H9 (cell line): ENCODE measurements at regions not wholly inside any gene's neighbourhood (a gene's known extent, or its start where the extent isn't known, plus 50 kb on each side); places are given as distances from the start of the nearest gene placed in this dataset.

ENCODE experiments used
- DNase-seq: peaks from one replicate; pipeline ENCODE4 v3.0.0-alpha.2; 2017
- H2AFZ ChIP-seq: one replicate; pipeline ENCODE4 v1.6.1; 2013; ENCODE audit warnings: mild to moderate bottlenecking, low read length, control low read depth, moderate library complexity
- H2AK5ac ChIP-seq: 2 replicates; pipeline ENCODE4 v1.6.1; 2013; ENCODE audit warnings: low read length, control low read depth, mixed read lengths; ENCODE audit not compliant: insufficient read length
- H2BK120ac ChIP-seq: one replicate; pipeline ENCODE4 v1.6.1; 2013; ENCODE audit warnings: low read depth, mild to moderate bottlenecking, low read length, control low read depth, inconsistent platforms; ENCODE audit not compliant: poor library complexity, severe bottlenecking
- H2BK12ac ChIP-seq: 2 replicates; pipeline ENCODE4 v1.6.1; 2013; ENCODE audit warnings: low read length, control low read depth, mixed read lengths, low read depth; ENCODE audit not compliant: insufficient read length
- H2BK15ac ChIP-seq: 2 replicates; pipeline ENCODE4 v1.6.1; 2013; ENCODE audit warnings: low read depth, low read length, control low read depth
- H2BK20ac ChIP-seq: one replicate; pipeline ENCODE4 v1.6.1; 2013; ENCODE audit warnings: low read depth, mild to moderate bottlenecking, low read length, control low read depth, inconsistent platforms; ENCODE audit not compliant: poor library complexity, severe bottlenecking
- H2BK5ac ChIP-seq: 2 replicates; pipeline ENCODE4 v1.6.1; 2013; ENCODE audit warnings: low read length, control low read depth, mixed read lengths; ENCODE audit not compliant: insufficient read length
- H3K14ac ChIP-seq: 2 replicates; pipeline ENCODE4 v1.6.1; 2013; ENCODE audit warnings: low read length, control low read depth; ENCODE audit not compliant: insufficient read depth
- H3K18ac ChIP-seq: 2 replicates; pipeline ENCODE4 v1.6.1; 2013; ENCODE audit warnings: low read depth, mild to moderate bottlenecking, mixed read lengths, low read length, control low read depth; ENCODE audit not compliant: insufficient read length
- H3K23ac ChIP-seq: 2 replicates; pipeline ENCODE4 v1.6.1; 2013; ENCODE audit warnings: low read length, control low read depth, mixed read lengths, low read depth; ENCODE audit not compliant: insufficient read length
- H3K23me2 ChIP-seq: 2 replicates; pipeline ENCODE4 v1.6.1; 2013; ENCODE audit warnings: low read depth, mild to moderate bottlenecking, mixed read lengths, low read length, control low read depth; ENCODE audit not compliant: insufficient read length, poor library complexity, severe bottlenecking
- H3K27ac ChIP-seq: 2 replicates; pipeline ENCODE4 v1.5.1; 2013; ENCODE audit warnings: low read length, control low read depth, mixed read lengths, low read depth; ENCODE audit not compliant: insufficient read length
- H3K27me3 ChIP-seq: 2 replicates; pipeline ENCODE4 v1.6.1; 2013; ENCODE audit warnings: low read length, control low read depth, inconsistent platforms; ENCODE audit not compliant: insufficient read depth
- H3K4ac ChIP-seq: 2 replicates; pipeline ENCODE4 v1.6.1; 2013; ENCODE audit warnings: low read depth, mild to moderate bottlenecking, control low read depth, inconsistent platforms, low read length, moderate library complexity
- H3K4me1 ChIP-seq: 2 replicates; pipeline ENCODE4 v1.6.1; 2013; ENCODE audit warnings: low read length, control low read depth, inconsistent platforms; ENCODE audit not compliant: insufficient read depth
- H3K4me2 ChIP-seq: 2 replicates; pipeline ENCODE4 v1.6.1; 2013; ENCODE audit warnings: low read length, control low read depth, mixed read lengths; ENCODE audit not compliant: insufficient read length, insufficient read depth
- H3K56ac ChIP-seq: 2 replicates; pipeline ENCODE4 v1.6.1; 2013; ENCODE audit warnings: low read depth, mild to moderate bottlenecking, mixed read lengths, low read length, control low read depth; ENCODE audit not compliant: insufficient read length
- H3K79me1 ChIP-seq: 2 replicates; pipeline ENCODE4 v1.6.1; 2013; ENCODE audit warnings: low read depth, mild to moderate bottlenecking, moderate library complexity, low read length, control low read depth, inconsistent platforms; ENCODE audit not compliant: insufficient read depth, poor library complexity, severe bottlenecking
- H3K79me2 ChIP-seq: 2 replicates; pipeline ENCODE4 v1.6.1; 2013; ENCODE audit warnings: low read length, control low read depth, inconsistent platforms; ENCODE audit not compliant: insufficient read depth
- H3K9ac ChIP-seq: 2 replicates; pipeline ENCODE4 v1.6.1; 2013; ENCODE audit warnings: low read length, control low read depth, mixed read lengths; ENCODE audit not compliant: insufficient read length; ENCODE audit errors: extremely low read depth
- H3K9me3 ChIP-seq: one replicate; pipeline ENCODE4 v1.6.1; 2013; ENCODE audit warnings: low read depth, low read length, inconsistent platforms; ENCODE audit not compliant: control insufficient read depth
- H3T11ph ChIP-seq: one replicate; pipeline ENCODE4 v1.6.1; 2013; ENCODE audit warnings: mild to moderate bottlenecking, low read length, control low read depth, inconsistent platforms
- H4K20me1 ChIP-seq: one replicate; pipeline ENCODE4 v1.6.1; 2013; ENCODE audit not compliant: control insufficient read depth, insufficient read length, insufficient read depth
- H4K5ac ChIP-seq: 2 replicates; pipeline ENCODE4 v1.6.1; 2013; ENCODE audit warnings: low read depth, mild to moderate bottlenecking, mixed read lengths, low read length, control low read depth; ENCODE audit not compliant: insufficient read length
- H4K8ac ChIP-seq: replicated peaks from 2 replicates; pipeline ENCODE4 v1.6.1; 2013; ENCODE audit warnings: low read length, control low read depth, mixed read lengths, low read depth; ENCODE audit not compliant: insufficient read length
- H4K91ac ChIP-seq: 2 replicates; pipeline ENCODE4 v1.6.1; 2013; ENCODE audit warnings: low read depth, mild to moderate bottlenecking, moderate library complexity, mixed read lengths, low read length, control low read depth; ENCODE audit not compliant: insufficient read length
- H3K27ac Mint-ChIP-seq, 3 experiments: 2 replicates in 2 of 3; 3 replicates in 1 of 3; pipeline ENCODE4 v1.8.0; 2020 to 2021; ENCODE audit warnings: mixed read lengths in 3 of 3, mild to moderate bottlenecking in 1 of 3, moderate library complexity in 1 of 3
- H3K27me3 Mint-ChIP-seq: 2 replicates; pipeline ENCODE4 v1.8.0; 2021; ENCODE audit warnings: low read depth, mild to moderate bottlenecking, moderate library complexity, mixed read lengths
- H3K36me3 Mint-ChIP-seq, 3 experiments: 2 replicates in 2 of 3; 3 replicates in 1 of 3; pipeline ENCODE4 v1.8.0; 2020 to 2021; ENCODE audit warnings: low read depth in 3 of 3, mixed read lengths in 3 of 3; ENCODE audit not compliant: insufficient read depth in 1 of 3
- H3K4me1 Mint-ChIP-seq, 2 experiments: 2 replicates each; pipeline ENCODE4 v1.8.0; 2020; ENCODE audit warnings: mixed read lengths in 2 of 2
- H3K4me3 Mint-ChIP-seq, 2 experiments: 2 replicates in 1 of 2; 3 replicates in 1 of 2; pipeline ENCODE4 v1.8.0; 2020 to 2021; ENCODE audit warnings: mild to moderate bottlenecking in 2 of 2, mixed read lengths in 2 of 2, moderate library complexity in 1 of 2
- H3K9me3 Mint-ChIP-seq, 2 experiments: 2 replicates in 1 of 2; 3 replicates in 1 of 2; pipeline ENCODE4 v1.8.0; 2020; ENCODE audit warnings: mild to moderate bottlenecking in 2 of 2, mixed read lengths in 2 of 2, moderate library complexity in 1 of 2
- WGBS: extraction: QIAGEN DNeasy Blood & Tissue Kit; methylation state at CpG from one replicate; pipeline ENCODE4 v1.1.7; 2013; ENCODE audit warnings: missing lambda C conversion rate, low lambda C conversion rate, mixed read lengths; ENCODE audit not compliant: insufficient read length; ENCODE audit errors: extremely low coverage; 5-methylcytosine and 5-hydroxymethylcytosine counted together
- TF ChIP-seq, protein P1 (sequence below): fragments of 200-600 bp; sonication (generic); conservative IDR thresholded peaks from 3 replicates; pipeline ENCODE4 v1.8.0; 2021; ENCODE audit warnings: antibody characterized with exemption, mild to moderate bottlenecking

- H3K9me3 ChIP-seq = no peaks in the 10 kb centered on the region
- no peak overlapping the region for H3T11ph ChIP-seq
- no peaks in the 10 kb centered on the region for H3K79me1 ChIP-seq
- WGBS = no CpG with 5 or more reads among the region's 5 CpGs
- H3K9me3 Mint-ChIP-seq = peaks cover 0 to 2% of the 10 kb centered on the region in 2 experiments; a peak in 2 of 5 replicates
- H4K20me1 ChIP-seq = no peaks in the 10 kb centered on the region
- H3K4me1 ChIP-seq = peaks cover 5% of the 10 kb centered on the region; the same call in 1 of the 2 replicates
- H3K4me2 ChIP-seq = no peak overlapping the region
- H3K9ac ChIP-seq = no peak overlapping the region
- H2AFZ ChIP-seq = no peak overlapping the region
- H2BK5ac ChIP-seq = no peak overlapping the region
- H3K23ac ChIP-seq = no peak overlapping the region
- H3K56ac ChIP-seq = no peak overlapping the region
- H3K27ac Mint-ChIP-seq = no peak overlapping the region
- no peak overlapping the region for H4K5ac ChIP-seq
- H4K8ac ChIP-seq = no peak overlapping the region
- H3K23me2 ChIP-seq = no peaks in the 10 kb centered on the region
- H3K4me3 Mint-ChIP-seq = no peak overlapping the region
- no peaks in the 10 kb centered on the region; a peak in 1 of 7 replicates for H3K36me3 Mint-ChIP-seq
- H3K79me2 ChIP-seq = no peaks in the 10 kb centered on the region
- no peak overlapping the region for H2AK5ac ChIP-seq
- H3K4ac ChIP-seq = no peak overlapping the region
- no peak overlapping the region for H3K18ac ChIP-seq
- H2BK15ac ChIP-seq = no peak overlapping the region
- no peaks in the 10 kb centered on the region for H3K27me3 ChIP-seq
- no peak overlapping the region for H2BK120ac ChIP-seq
- no peak overlapping the region for H2BK20ac ChIP-seq
- H4K91ac ChIP-seq = no peak overlapping the region
- no peak overlapping the region for H2BK12ac ChIP-seq
- TF ChIP-seq, protein P1, sequence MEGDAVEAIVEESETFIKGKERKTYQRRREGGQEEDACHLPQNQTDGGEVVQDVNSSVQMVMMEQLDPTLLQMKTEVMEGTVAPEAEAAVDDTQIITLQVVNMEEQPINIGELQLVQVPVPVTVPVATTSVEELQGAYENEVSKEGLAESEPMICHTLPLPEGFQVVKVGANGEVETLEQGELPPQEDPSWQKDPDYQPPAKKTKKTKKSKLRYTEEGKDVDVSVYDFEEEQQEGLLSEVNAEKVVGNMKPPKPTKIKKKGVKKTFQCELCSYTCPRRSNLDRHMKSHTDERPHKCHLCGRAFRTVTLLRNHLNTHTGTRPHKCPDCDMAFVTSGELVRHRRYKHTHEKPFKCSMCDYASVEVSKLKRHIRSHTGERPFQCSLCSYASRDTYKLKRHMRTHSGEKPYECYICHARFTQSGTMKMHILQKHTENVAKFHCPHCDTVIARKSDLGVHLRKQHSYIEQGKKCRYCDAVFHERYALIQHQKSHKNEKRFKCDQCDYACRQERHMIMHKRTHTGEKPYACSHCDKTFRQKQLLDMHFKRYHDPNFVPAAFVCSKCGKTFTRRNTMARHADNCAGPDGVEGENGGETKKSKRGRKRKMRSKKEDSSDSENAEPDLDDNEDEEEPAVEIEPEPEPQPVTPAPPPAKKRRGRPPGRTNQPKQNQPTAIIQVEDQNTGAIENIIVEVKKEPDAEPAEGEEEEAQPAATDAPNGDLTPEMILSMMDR = no peak
- no peak overlapping the region for H3K27ac ChIP-seq
- no peaks in the 10 kb centered on the region; the same call in 1 of the 2 replicates for H3K27me3 Mint-ChIP-seq
- H3K4me1 Mint-ChIP-seq = peaks cover 10 to 25% of the 10 kb centered on the region in 2 experiments
- H3K14ac ChIP-seq = no peak overlapping the region
- DNase-seq = no peak
Observed at GRCh38 chr16:19967963-19968362, 83.3 kb upstream of the GPRC5B start.
